HepG2 (cell line): ENCODE measurements at regions not wholly inside any gene's neighbourhood (a gene's known extent, or its start where the extent isn't known, plus 50 kb on each side); places are given as distances from the start of the nearest gene placed in this dataset.

ENCODE experiments used
- ATAC-seq: fragments of 200-7000 bp; cut with Tn5 transposase; 3 replicates; pipeline ENCODE4 v1.9.1; 2020; ENCODE audit warnings: mild to moderate bottlenecking, moderate library complexity
- BruUV-seq: library from RNA; stranded (reverse); fragments of 400-500 nt; replicated peaks from 2 replicates; lab custom pipeline; 2021; lab: Mats Ljungman, UMichigan
- CTCF ChIA-PET: fragments of 300-600 bp; formaldehyde crosslinking; extraction: SDS; loops from one replicate; lab custom pipeline; 2021; ENCODE audit warnings: low total read pairs, inconsistent platforms, low intra/inter-chr PET ratio; lab: Yijun Ruan, JAX
- POLR2A ChIA-PET: fragments of 350-600 bp; sonication (Branson Sonifier 250); formaldehyde crosslinking; loops from one replicate; lab custom pipeline; 2020; ENCODE audit warnings: antibody characterized with exemption, inconsistent platforms; lab: Yijun Ruan, JAX
- DNase-seq: peaks from one replicate; pipeline ENCODE4 v3.0.0-alpha.2; 2015; ENCODE audit warnings: low spot score
- FAIRE-seq: peaks from 3 replicates; lab custom pipeline; 2011; peaks lifted over from hg19 to GRCh38; lab: Jason Lieb, UNC
- H2AFZ ChIP-seq: one replicate; pipeline ENCODE4 v1.6.1; 2011; ENCODE audit warnings: low read length, inconsistent platforms
- H3K27ac ChIP-seq: fragments of 300-600 bp; 3 replicates; pipeline ENCODE4 v1.8.0; 2011; ENCODE audit warnings: mixed run types, mild to moderate bottlenecking, mixed read lengths, low read length, inconsistent platforms; ENCODE audit not compliant: insufficient read depth; ENCODE audit errors: extremely low read length
- H3K27me3 ChIP-seq, 2 experiments: fragments of 200-600 bp in 1 of 2; 2 replicates in 1 of 2; 3 replicates in 1 of 2; pipeline versions ENCODE4 v1.6.0 to v1.8.0; 2011; ENCODE audit warnings: low read length in 2 of 2, mild to moderate bottlenecking in 2 of 2, moderate library complexity in 2 of 2, inconsistent platforms in 1 of 2; ENCODE audit not compliant: insufficient read depth in 2 of 2, control insufficient read depth in 1 of 2
- H3K36me3 ChIP-seq, 2 experiments: fragments of 200-600 bp in 1 of 2; replicated peaks in 1 of 2; 2 replicates in 1 of 2; 3 replicates in 1 of 2; pipeline versions ENCODE4 v1.5.1 to v1.8.0; 2011; ENCODE audit warnings: low read length in 2 of 2, inconsistent platforms in 1 of 2; ENCODE audit not compliant: insufficient read depth in 2 of 2, control insufficient read depth in 1 of 2
- H3K4me1 ChIP-seq: 2 replicates; pipeline ENCODE4 v1.5.1; 2012; ENCODE audit warnings: low read length, inconsistent platforms; ENCODE audit not compliant: insufficient read depth
- H3K4me2 ChIP-seq: 2 replicates; pipeline ENCODE4 v1.6.0; 2011; ENCODE audit warnings: low read depth, low read length, inconsistent platforms
- H3K4me3 ChIP-seq, 3 experiments: fragments of 200-600 bp in 1 of 3; sonication (generic), shearing (Covaris generic) in 1 of 3; replicated peaks in 1 of 3; 2 replicates each; pipeline ENCODE4 v1.5.1; 2011 to 2016; ENCODE audit warnings: low read length in 3 of 3, inconsistent platforms in 2 of 3, low read depth in 2 of 3, mild to moderate bottlenecking in 2 of 3, control low read depth in 1 of 3, mixed read lengths in 1 of 3; ENCODE audit not compliant: insufficient read depth in 1 of 3
- H3K79me2 ChIP-seq: one replicate; pipeline ENCODE4 v1.6.1; 2011; ENCODE audit warnings: low read length, inconsistent platforms; ENCODE audit not compliant: insufficient read depth
- H3K9ac ChIP-seq: 2 replicates; pipeline ENCODE4 v1.6.0; 2011; ENCODE audit warnings: mild to moderate bottlenecking, low read depth, low read length, inconsistent platforms; ENCODE audit not compliant: insufficient read depth
- H3K9me3 ChIP-seq: 2 replicates; pipeline ENCODE4 v1.5.1; 2012; ENCODE audit warnings: mild to moderate bottlenecking, low read length
- H4K20me1 ChIP-seq: 2 replicates; pipeline ENCODE4 v1.6.0; 2011; ENCODE audit warnings: inconsistent platforms, mild to moderate bottlenecking, low read length, moderate library complexity; ENCODE audit not compliant: insufficient read depth
- MNT ChIP-seq: fragments of 450-650 bp; IDR thresholded peaks from 2 replicates; pipeline ENCODE4 v1.6.1; 2016
- ZNF646 ChIP-seq: sonication (generic); formaldehyde crosslinking; IDR thresholded peaks from 2 replicates; pipeline ENCODE4 v1.9.0; 2021; ENCODE audit warnings: mild to moderate bottlenecking, missing genetic modification reagents
- WGBS: methylation state at CpG from one replicate; pipeline ENCODE4 v1.1.6; 2017; ENCODE audit warnings: low lambda C conversion rate; 5-methylcytosine and 5-hydroxymethylcytosine counted together
- in situ Hi-C: cut with HindIII; loops from 2 replicates; pipeline ENCODE4 v1.10.0; 2017; ENCODE audit warnings: low pct_unique_long_range_greater_than_20kb; ENCODE audit not compliant: extremely low pct_ligation_motif_present
- intact Hi-C: fragments of 100-400 bp; cut with micrococcal nuclease; formaldehyde crosslinking; loops from one replicate; pipeline ENCODE4 v1.10.0; 2022; ENCODE audit not compliant: unreplicated experiment

- H3K79me2 ChIP-seq: no peaks in the 10 kb centered on the region
- no peak for ATAC-seq
Observed at GRCh38 chr11:69357458-69358397, 63.8 kb downstream of the MYEOV start.

More at GRCh38 chr11:69357458-69358397, 63.8 kb downstream of the MYEOV start:
- in situ Hi-C loops: no loop called here
- ChIA-PET POLR2A (no interaction called here), CTCF (no interaction called here)
- Histone ChIP-seq H3K36me3 (no peaks in the 10 kb centered on the region), H3K27me3 (peaks cover 0 to 9% of the 10 kb centered on the region in 2 experiments; a peak in 1 of 5 replicates), H3K9ac (no peak overlapping the region), H3K9me3 (peaks cover 7% of the 10 kb centered on the region; the same call in 1 of the 2 replicates), H3K4me3 (no peak overlapping the region), H4K20me1 (no peaks in the 10 kb centered on the region), H3K4me2 (no peak overlapping the region), H3K4me1 (peaks cover 37% of the 10 kb centered on the region), H3K27ac (no peak overlapping the region), H2AFZ (no peak overlapping the region)
- BruUV-seq: no TSS peak
- DNase-seq (no peak), FAIRE-seq (no peak)
- TF ChIP-seq MNT (peak; percentile 94), ZNF646 (CRISPR knock-in tag) (no peak)
- WGBS: 42% methylated on average over 10 of the region's 18 CpGs
- intact Hi-C loops: no loop called here
